GM13977 (cell line): ENCODE measurements at regions not wholly inside any gene's neighbourhood (a gene's known extent, or its start where the extent isn't known, plus 50 kb on each side); places are given as distances from the start of the nearest gene placed in this dataset.

ENCODE experiments used
- DNase-seq: peaks from one replicate; pipeline ENCODE4 v3.0.0; 2012; ENCODE audit warnings: low spot score
- CTCF ChIP-seq: IDR thresholded peaks from 2 replicates; pipeline ENCODE4 v1.5.1; 2012; ENCODE audit warnings: mild to moderate bottlenecking, control low read depth; ENCODE audit not compliant: insufficient read depth; ENCODE audit errors: extremely low read depth, missing control alignments
- in situ Hi-C: fragments of 300-500 bp; cut with MboI; formaldehyde crosslinking; loops from one replicate; pipeline ENCODE4 v1.12.0; 2022; ENCODE audit warnings: low sequenced_read_pairs, low pct_unique_long_range_greater_than_20kb, mixed read lengths, inconsistent platforms; ENCODE audit not compliant: unreplicated experiment

- no peak for TF ChIP-seq CTCF
- no peak for DNase-seq
- in situ Hi-C loops = no loop called here
Measured at GRCh38 chr2:217189131-217189530, 329.3 kb upstream of the TNP1 start.

DNA sequence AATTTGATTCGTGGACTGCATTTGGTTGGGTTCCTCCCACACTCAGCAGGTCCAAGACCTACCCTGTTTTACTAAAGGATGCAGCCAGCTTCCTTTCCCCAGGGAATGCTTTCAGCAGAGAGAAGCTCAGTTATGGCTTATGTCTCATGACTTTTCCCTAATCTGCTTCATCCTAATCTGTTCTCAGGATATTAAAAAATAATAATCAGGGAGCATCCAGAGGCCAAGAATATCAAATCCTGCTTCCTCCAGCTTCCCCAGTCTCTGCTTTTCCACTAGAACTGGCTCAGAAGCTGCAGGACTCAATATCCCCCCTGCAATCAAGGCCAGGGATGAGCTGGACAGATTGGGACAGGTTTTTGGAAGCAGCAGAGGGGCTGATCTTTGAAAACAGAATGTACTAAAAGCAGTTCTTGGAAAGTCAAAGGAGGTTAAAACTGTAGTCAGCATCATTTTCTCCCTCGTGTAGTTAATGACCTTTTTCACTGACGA lies 326.9 kb upstream of the TNP1 start:
- TF ChIP-seq CTCF = no peak
- no peak for DNase-seq
- in situ Hi-C loops = no loop called here

GRCh38 chr2:217186152-217186551 lies 326.3 kb upstream of the TNP1 start:
- no peak for DNase-seq
- no peak for TF ChIP-seq CTCF
- in situ Hi-C loops = no loop called here

DNA sequence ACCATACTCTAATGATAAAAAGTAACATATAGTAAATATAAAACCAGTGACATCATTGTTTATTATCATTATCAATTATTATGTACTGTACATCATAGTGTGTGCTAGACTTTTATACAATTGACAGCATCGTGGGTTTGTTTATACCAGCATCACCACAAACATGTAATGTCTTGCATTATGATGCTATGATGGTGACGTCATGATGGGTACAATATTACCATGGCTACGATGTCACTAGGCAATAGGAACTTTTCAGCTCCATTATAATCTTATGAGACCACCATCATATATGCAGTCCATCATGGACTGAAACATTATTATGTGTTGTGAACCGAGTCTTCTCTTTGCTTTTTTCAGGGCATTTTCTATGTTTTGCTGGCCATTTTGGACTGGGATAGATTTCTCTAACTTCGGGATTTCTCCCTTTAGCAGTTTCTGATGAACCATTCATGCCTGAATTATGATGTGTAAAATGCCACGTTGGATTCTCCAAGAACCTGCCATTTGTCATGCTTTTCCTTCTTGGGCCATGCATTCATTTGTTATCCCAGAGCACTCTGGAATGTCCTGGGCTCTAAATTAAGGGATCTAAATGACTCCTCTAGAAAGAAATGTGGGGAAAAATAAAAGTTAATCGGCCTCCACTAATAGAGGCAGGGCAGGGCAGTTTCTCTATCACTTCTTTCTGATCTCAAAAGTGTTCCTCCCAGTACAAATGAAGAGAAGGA lies 325.6 kb upstream of the TNP1 start:
- TF ChIP-seq CTCF = no peak
- no peak for DNase-seq
- in situ Hi-C loops = no loop called here

GRCh38 chr2:217184242-217184641 lies 324.4 kb upstream of the TNP1 start:
- no peak for TF ChIP-seq CTCF
- in situ Hi-C loops = no loop called here
- no peak for DNase-seq

GRCh38 chr2:217183471-217183870 lies 323.6 kb upstream of the TNP1 start:
- TF ChIP-seq CTCF = no peak
- in situ Hi-C loops = no loop called here
- DNase-seq = no peak
